Umbilical cord (tissue), 1 donor: ENCODE measurements at regions not wholly inside any gene's neighbourhood (a gene's known extent, or its start where the extent isn't known, plus 50 kb on each side); places are given as distances from the start of the nearest gene placed in this dataset.

Experiments
- DNase-seq: peaks from one replicate; pipeline ENCODE4 v3.0.0-alpha.2; 2015; ENCODE audit warnings: low spot score

GRCh38 chr3:156620901-156621300 lies 53.5 kb upstream of the TIPARP start:
- DNase-seq: no peak

- DNase-seq: peak; percentile 50
Measured at GRCh38 chr3:156620260-156620659, 54.1 kb upstream of the TIPARP start.

GRCh38 chr3:156619376-156619775 lies 55.0 kb upstream of the TIPARP start:
- DNase-seq: no peak

- DNase-seq: no peak
Measured at GRCh38 chr3:156617781-156618180, 56.6 kb upstream of the TIPARP start.

- no peak for DNase-seq
Measured at GRCh38 chr3:156617145-156617544, 57.2 kb upstream of the TIPARP start.

GRCh38 chr3:156615592-156616173 lies 58.7 kb upstream of the TIPARP start:
- DNase-seq: no peak

GRCh38 chr3:156614642-156615511 lies 59.5 kb upstream of the TIPARP start:
- no peak for DNase-seq

GRCh38 chr3:156612903-156613302 lies 58.0 kb upstream of the SSR3 start:
- DNase-seq: no peak

- DNase-seq: no peak
Measured at GRCh38 chr3:156611870-156612494, 57.1 kb upstream of the SSR3 start.

- DNase-seq: no peak
Measured at GRCh38 chr3:156610154-156610553, 55.2 kb upstream of the SSR3 start.

GRCh38 chr3:156609546-156609945 lies 54.6 kb upstream of the SSR3 start:
- DNase-seq: no peak

GRCh38 chr3:156608601-156609514 lies 53.9 kb upstream of the SSR3 start:
- peak; percentile 40 for DNase-seq

- no peak for DNase-seq
Measured at GRCh38 chr3:156606729-156607128, 51.8 kb upstream of the SSR3 start.

GRCh38 chr3:156605686-156606605 lies 51.0 kb upstream of the SSR3 start:
- peak; percentile 95 for DNase-seq

GRCh38 chr3:156604642-156605144 lies 49.8 kb upstream of the SSR3 start:
- DNase-seq: no peak
